ENCODE measurements at regions not wholly inside any gene's neighbourhood (a gene's known extent, or its start where the extent isn't known, plus 50 kb on each side); places are given as distances from the start of the nearest gene placed in this dataset.

DNA sequence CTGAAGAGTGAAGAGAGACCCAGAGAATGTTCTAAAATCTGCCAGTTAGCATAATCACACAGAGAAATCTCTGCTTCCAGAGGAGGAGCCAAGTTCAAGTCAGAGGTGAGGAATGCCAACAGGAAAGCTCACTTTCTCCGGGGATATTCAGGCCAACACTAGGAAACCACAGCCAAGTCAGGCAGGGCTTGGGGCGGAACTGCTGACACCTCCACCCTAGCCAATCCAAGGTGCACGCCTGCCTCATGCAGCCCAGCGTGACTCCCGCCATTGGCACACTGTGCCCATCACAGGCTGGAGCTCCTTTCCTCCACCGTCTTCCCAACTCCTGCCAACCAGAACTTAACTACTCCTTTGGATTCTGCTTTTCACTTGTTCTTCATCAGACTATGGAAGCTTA, 374.3 kb upstream of the CCDC196 start:
- H3K27ac ChIP-seq, result no peak overlapping the region
- TF ChIP-seq, protein P1, sequence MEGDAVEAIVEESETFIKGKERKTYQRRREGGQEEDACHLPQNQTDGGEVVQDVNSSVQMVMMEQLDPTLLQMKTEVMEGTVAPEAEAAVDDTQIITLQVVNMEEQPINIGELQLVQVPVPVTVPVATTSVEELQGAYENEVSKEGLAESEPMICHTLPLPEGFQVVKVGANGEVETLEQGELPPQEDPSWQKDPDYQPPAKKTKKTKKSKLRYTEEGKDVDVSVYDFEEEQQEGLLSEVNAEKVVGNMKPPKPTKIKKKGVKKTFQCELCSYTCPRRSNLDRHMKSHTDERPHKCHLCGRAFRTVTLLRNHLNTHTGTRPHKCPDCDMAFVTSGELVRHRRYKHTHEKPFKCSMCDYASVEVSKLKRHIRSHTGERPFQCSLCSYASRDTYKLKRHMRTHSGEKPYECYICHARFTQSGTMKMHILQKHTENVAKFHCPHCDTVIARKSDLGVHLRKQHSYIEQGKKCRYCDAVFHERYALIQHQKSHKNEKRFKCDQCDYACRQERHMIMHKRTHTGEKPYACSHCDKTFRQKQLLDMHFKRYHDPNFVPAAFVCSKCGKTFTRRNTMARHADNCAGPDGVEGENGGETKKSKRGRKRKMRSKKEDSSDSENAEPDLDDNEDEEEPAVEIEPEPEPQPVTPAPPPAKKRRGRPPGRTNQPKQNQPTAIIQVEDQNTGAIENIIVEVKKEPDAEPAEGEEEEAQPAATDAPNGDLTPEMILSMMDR (conservative IDR thresholded peaks at IDR 0.05), result no peak

DNA sequence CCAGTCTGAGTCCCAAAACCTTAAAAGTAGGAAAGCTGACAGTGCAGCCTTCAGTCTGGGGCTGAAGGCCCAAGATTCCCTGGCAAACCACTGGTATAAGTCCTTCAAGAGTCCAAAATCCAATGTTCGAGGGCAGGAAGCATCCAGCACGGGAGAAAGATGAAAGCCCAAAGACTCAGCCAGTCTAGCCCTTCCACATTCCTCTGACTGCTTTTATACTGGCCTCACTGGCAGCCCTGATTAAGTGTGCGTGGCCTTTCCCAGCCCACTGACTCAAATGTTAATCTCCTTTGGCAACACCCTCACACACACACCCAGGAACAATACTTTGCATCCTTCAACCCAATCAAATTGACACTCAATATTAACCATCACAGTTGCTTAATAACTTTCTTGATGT, 372.1 kb upstream of the CCDC196 start:
- TF ChIP-seq, protein P1 (conservative IDR thresholded peaks at IDR 0.05), result no peak
- no peak overlapping the region for H3K27ac ChIP-seq

DNA sequence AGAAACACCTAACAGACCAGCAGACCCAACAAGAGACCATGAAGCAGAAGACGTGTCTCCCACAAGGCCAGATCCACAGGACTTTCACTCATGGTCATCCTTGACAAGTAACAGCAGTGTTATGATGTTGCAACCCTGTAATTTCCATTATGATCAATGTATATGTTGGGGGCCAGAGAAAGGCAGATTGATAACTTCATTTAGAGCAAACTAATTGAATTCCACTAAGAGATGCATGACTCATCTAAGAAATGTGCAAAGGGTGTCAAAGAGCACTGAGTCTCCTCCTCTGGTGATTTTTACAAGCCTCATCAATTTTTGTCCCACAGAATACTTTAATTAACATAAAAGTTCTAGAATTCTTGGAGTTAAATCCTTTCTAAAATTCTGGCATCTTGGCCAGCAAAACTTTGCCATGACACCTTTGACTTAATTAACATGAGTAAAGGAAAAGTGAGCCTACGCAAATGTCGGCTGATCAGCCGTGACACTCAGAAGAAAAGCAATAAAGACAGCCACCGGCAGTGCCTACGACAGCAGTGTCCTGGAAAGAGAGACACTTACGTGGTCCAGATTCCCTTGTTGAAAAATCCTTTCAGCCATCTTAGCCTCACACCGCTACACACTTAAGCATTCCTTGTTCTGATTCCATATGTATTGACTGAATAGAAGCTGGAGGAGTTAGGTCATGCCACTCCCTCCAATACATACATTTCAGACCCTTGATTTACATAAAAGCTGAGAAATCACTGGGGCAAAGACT, 370.2 kb upstream of the CCDC196 start:
- TF ChIP-seq, protein P1 (conservative IDR thresholded peaks at IDR 0.05), result no peak
- no peak overlapping the region for H3K27ac ChIP-seq

DNA sequence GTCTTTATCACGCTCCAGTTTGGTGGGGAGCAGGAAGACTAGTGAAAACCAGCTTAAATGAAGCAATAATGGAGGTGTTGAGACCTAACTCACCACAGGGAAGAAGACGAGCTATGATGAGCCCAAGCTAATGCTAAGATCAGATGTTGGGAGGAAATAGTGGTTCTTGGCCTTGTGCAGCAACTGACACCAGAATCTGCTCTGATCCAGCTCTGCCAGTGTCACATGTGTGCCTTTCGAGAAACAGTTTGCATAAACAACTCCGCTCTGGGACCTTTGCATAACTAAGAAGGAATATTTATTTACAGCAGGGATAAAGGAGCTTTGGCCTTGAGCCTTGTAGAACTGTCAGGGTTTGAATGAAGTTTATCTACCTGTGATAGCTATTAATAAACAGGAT, 369.4 kb upstream of the CCDC196 start:
- TF ChIP-seq, protein P1 (conservative IDR thresholded peaks at IDR 0.05), result no peak
- no peak overlapping the region for H3K27ac ChIP-seq

DNA sequence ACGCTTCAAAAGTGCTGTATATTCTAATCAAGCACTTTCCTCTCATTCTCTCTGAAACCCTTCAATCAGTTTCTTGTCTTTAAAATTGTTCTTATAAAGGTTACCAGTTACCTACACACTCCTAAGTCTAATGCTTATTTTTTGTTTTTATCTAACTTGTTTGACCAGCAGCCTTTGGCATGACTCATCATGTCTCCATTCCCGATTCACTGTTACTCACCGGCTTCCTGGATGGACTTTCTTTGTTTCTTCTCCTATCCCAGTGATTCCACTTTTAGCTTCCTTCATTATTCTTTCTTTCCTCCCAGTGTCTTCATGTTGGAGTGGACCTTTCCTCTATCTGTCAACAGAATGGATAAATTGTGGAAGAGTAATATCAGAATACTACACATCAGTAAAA, 368.6 kb upstream of the CCDC196 start:
- H3K27ac ChIP-seq, result no peak overlapping the region
- TF ChIP-seq, protein P1 (conservative IDR thresholded peaks at IDR 0.05), result no peak

DNA sequence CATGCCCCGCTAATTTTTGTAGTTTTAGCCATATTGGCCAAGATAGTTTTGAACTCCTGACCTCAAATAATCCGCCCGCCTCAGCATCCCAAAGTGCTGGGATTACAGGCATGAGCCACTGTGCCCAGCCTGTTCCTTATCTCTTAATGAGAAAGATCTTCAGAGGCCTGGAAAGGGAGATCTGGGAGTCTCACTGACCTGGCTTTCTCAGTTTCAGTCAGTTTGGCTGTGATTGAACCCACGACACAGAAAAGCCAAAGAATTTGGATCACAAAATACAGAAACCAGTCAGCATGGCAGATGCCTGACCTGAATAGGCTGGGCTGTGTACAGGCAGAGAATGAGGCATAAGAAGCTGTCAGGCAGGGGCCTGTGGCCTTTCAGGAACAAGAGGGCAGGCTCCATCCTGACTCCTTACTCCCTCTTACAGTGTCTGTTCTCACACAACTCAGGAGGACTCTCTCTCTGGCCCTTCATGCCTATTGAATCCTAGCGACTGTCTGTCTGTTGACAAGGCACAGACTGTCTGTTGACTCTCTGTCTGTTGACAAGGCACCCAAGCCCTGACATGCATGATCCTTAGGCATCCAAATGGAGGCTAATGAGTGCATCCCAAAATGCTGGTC, 366.5 kb upstream of the CCDC196 start:
- TF ChIP-seq, protein P1 (conservative IDR thresholded peaks at IDR 0.05), result no peak
- no peak overlapping the region for H3K27ac ChIP-seq

DNA sequence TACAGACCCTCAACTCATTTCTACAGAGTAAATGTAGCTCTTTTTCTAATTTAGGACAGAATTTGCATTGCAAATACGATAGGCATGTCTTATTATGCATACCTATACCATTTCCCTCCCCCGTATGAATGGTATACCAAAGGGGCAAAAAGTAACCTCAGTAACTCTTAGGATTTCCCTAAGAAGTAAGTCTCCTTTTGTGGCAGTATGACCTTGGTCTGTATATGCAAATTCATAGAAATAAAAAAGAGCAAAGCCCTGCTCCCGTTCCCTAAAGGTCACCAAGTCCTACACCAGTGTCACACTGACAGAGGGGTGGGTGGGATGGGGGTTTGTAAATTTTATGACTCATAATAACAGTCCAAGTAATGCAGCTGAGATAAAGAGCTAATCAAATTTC, 365.8 kb upstream of the CCDC196 start:
- TF ChIP-seq, protein P1 (conservative IDR thresholded peaks at IDR 0.05), result no peak
- H3K27ac ChIP-seq, result no peak overlapping the region
